Small intestine (tissue), 7 donors: ENCODE measurements at regions not wholly inside any gene's neighbourhood (a gene's known extent, or its start where the extent isn't known, plus 50 kb on each side); places are given as distances from the start of the nearest gene placed in this dataset.

Experiments
- DNase-seq, 2 donors: peaks; one replicate each; pipeline versions ENCODE4 v3.0.0 to v3.0.0-alpha.2; 2013
- FAIRE-seq: peaks from 2 replicates; lab custom pipeline; 2012; peaks lifted over from hg19 to GRCh38; lab: Jason Lieb, UNC
- H3K27ac ChIP-seq, 3 donors: one replicate each; pipeline ENCODE4 v1.5.1; 2013; ENCODE audit warnings: low read length in 2 of 3, mild to moderate bottlenecking in 2 of 3, control low read depth in 1 of 3, inconsistent platforms in 1 of 3, low read depth in 1 of 3, moderate library complexity in 1 of 3
- H3K27me3 ChIP-seq, 3 donors: one replicate each; pipeline ENCODE4 v1.6.1; 2013; ENCODE audit warnings: low read length in 3 of 3, inconsistent platforms in 1 of 3; ENCODE audit not compliant: control insufficient read depth in 3 of 3, insufficient read depth in 3 of 3
- H3K36me3 ChIP-seq, 3 donors: one replicate each; pipeline ENCODE4 v1.6.1; 2013; ENCODE audit warnings: low read length in 3 of 3, inconsistent platforms in 1 of 3, low read depth in 1 of 3, mild to moderate bottlenecking in 1 of 3, moderate library complexity in 1 of 3; ENCODE audit not compliant: control insufficient read depth in 3 of 3, insufficient read depth in 2 of 3
- H3K4me1 ChIP-seq, 3 donors: one replicate each; pipeline ENCODE4 v1.6.1; 2013; ENCODE audit warnings: low read length in 2 of 3, inconsistent platforms in 1 of 3, low read depth in 1 of 3, mild to moderate bottlenecking in 1 of 3, moderate library complexity in 1 of 3; ENCODE audit not compliant: control insufficient read depth in 3 of 3, insufficient read depth in 2 of 3
- H3K4me3 ChIP-seq, 3 donors: one replicate each; pipeline ENCODE4 v1.5.1; 2013; ENCODE audit warnings: low read length in 3 of 3, control low read depth in 1 of 3, inconsistent platforms in 1 of 3, low read depth in 1 of 3, mild to moderate bottlenecking in 1 of 3, moderate library complexity in 1 of 3
- H3K9me3 ChIP-seq, 2 donors: one replicate each; pipeline ENCODE4 v1.6.1; 2013; ENCODE audit warnings: low read depth in 1 of 2, low read length in 1 of 2; ENCODE audit not compliant: control insufficient read depth in 2 of 2, insufficient read depth in 1 of 2
- WGBS, 3 donors: extraction: QIAGEN DNeasy Blood & Tissue Kit; methylation state at CpG; one replicate each; pipeline ENCODE4 v1.1.7; 2013; 5-methylcytosine and 5-hydroxymethylcytosine counted together
- donor health status: healthy with polysubstance abuse.
- donor health status: control.
- donor health status: control.
- donor health status: Bipolar disorder and iron deficiency.
- donor health status: healthy.

GRCh38 chr1:5370311-5370710 lies 621.9 kb downstream of the NPHP4 start:
- Histone ChIP-seq H3K36me3 (no peaks in the 10 kb centered on the region), H3K27me3 (peaks cover 0 to 10% (median 0%) of the 10 kb centered on the region in 3 donors), H3K27ac (no peak overlapping the region), H3K4me3 (no peak overlapping the region), H3K9me3 (peaks cover 0 to 7% of the 10 kb centered on the region in 2 donors), H3K4me1 (no peaks in the 10 kb centered on the region)
- FAIRE-seq, result no peak
- DNase-seq, result no peak
- WGBS, 3 donors, result 58 to 73% (median 69%) methylated on average over 3 of the region's 3 CpGs

GRCh38 chr1:5369223-5369622 lies 623.0 kb downstream of the NPHP4 start:
- no peak for DNase-seq
- no peaks in the 10 kb centered on the region for H3K36me3 ChIP-seq
- H3K9me3 ChIP-seq, result peaks cover 0 to 7% of the 10 kb centered on the region in 2 donors
- H3K4me1 ChIP-seq, result no peaks in the 10 kb centered on the region
- H3K27me3 ChIP-seq, result peaks cover 0 to 10% (median 0%) of the 10 kb centered on the region in 3 donors
- FAIRE-seq, result no peak
- no peak overlapping the region for H3K27ac ChIP-seq
- 82 to 100% (median 89%) methylated on average over 1 of the region's 1 CpG for WGBS, 3 donors
- H3K4me3 ChIP-seq, result no peak overlapping the region

GRCh38 chr1:5368201-5368600 lies 624.0 kb downstream of the NPHP4 start:
- 14 to 60% (median 23%) methylated on average over 5 of the region's 5 CpGs for WGBS, 3 donors
- DNase-seq, result peak in 1 of 2 donors; percentile 36

GRCh38 chr1:5367306-5367705 lies 624.9 kb downstream of the NPHP4 start:
- WGBS, 3 donors, result 80 to 87% (median 81%) methylated on average over 6 of the region's 6 CpGs
- no peak for FAIRE-seq
- Histone ChIP-seq H3K27me3 (peaks cover 0 to 10% (median 0%) of the 10 kb centered on the region in 3 donors), H3K27ac (no peak overlapping the region), H3K4me1 (no peaks in the 10 kb centered on the region), H3K36me3 (no peaks in the 10 kb centered on the region), H3K9me3 (peaks cover 0 to 2% of the 10 kb centered on the region in 2 donors), H3K4me3 (no peak overlapping the region)
- no peak for DNase-seq

More at GRCh38 chr1:5368201-5368600, 624.0 kb downstream of the NPHP4 start:
- no peaks in the 10 kb centered on the region for H3K4me1 ChIP-seq
- H3K27me3 ChIP-seq, result peaks cover 0 to 10% (median 0%) of the 10 kb centered on the region in 3 donors
- no peak overlapping the region for H3K4me3 ChIP-seq
- H3K36me3 ChIP-seq, result no peaks in the 10 kb centered on the region
- no peak overlapping the region for H3K27ac ChIP-seq
- FAIRE-seq, result no peak
- H3K9me3 ChIP-seq, result peaks cover 0 to 3% of the 10 kb centered on the region in 2 donors

- Histone ChIP-seq H3K4me3 (no peak overlapping the region), H3K9me3 (no peaks in the 10 kb centered on the region), H3K27ac (no peak overlapping the region), H3K36me3 (no peaks in the 10 kb centered on the region), H3K4me1 (no peaks in the 10 kb centered on the region), H3K27me3 (peaks cover 0 to 10% (median 0%) of the 10 kb centered on the region in 3 donors)
- DNase-seq, result no peak
- 65 to 70% (median 69%) methylated on average over 5 of the region's 5 CpGs for WGBS, 3 donors
- no peak for FAIRE-seq
Observed at GRCh38 chr1:5365751-5366150, 626.5 kb downstream of the NPHP4 start.

GRCh38 chr1:5364591-5364990 lies 627.6 kb downstream of the NPHP4 start:
- H3K4me1 ChIP-seq, result no peaks in the 10 kb centered on the region
- DNase-seq (no peak), FAIRE-seq (no peak)
- no peaks in the 10 kb centered on the region for H3K36me3 ChIP-seq
- H3K27me3 ChIP-seq, result peaks cover 0 to 10% (median 0%) of the 10 kb centered on the region in 3 donors
- no peaks in the 10 kb centered on the region for H3K9me3 ChIP-seq
- no peak overlapping the region for H3K27ac ChIP-seq
- 84 to 86% (median 85%) methylated on average over 6 of the region's 6 CpGs for WGBS, 3 donors
- H3K4me3 ChIP-seq, result no peak overlapping the region

GRCh38 chr1:5354681-5355080 lies 637.5 kb downstream of the NPHP4 start:
- no peak for FAIRE-seq
- no peak for DNase-seq
- Histone ChIP-seq H3K9me3 (no peaks in the 10 kb centered on the region), H3K27ac (no peak overlapping the region), H3K4me1 (no peaks in the 10 kb centered on the region), H3K27me3 (peaks cover 0 to 1% (median 0%) of the 10 kb centered on the region in 3 donors), H3K36me3 (no peaks in the 10 kb centered on the region), H3K4me3 (no peak overlapping the region)
- WGBS, 3 donors, result 75 to 85% (median 81%) methylated on average over 3 of the region's 3 CpGs

- WGBS, 3 donors, result 73 to 78% (median 78%) methylated on average over 4 of the region's 4 CpGs
- FAIRE-seq (no peak), DNase-seq (no peak)
- no peaks in the 10 kb centered on the region for H3K4me1 ChIP-seq
- H3K9me3 ChIP-seq, result no peaks in the 10 kb centered on the region
- H3K36me3 ChIP-seq, result no peaks in the 10 kb centered on the region
- H3K27me3 ChIP-seq, result peaks cover 0 to under 1% (median 0%) of the 10 kb centered on the region in 3 donors
- no peak overlapping the region for H3K4me3 ChIP-seq
- no peak overlapping the region for H3K27ac ChIP-seq
Observed at GRCh38 chr1:5351366-5351765, 640.9 kb downstream of the NPHP4 start.

- Histone ChIP-seq H3K4me3 (no peak overlapping the region), H3K27ac (no peak overlapping the region), H3K4me1 (no peaks in the 10 kb centered on the region), H3K9me3 (no peaks in the 10 kb centered on the region), H3K27me3 (no peaks in the 10 kb centered on the region), H3K36me3 (no peaks in the 10 kb centered on the region)
- DNase-seq, result no peak
- FAIRE-seq, result no peak
- WGBS, 3 donors, result 86 to 93% (median 87%) methylated on average over 6 of the region's 6 CpGs
Observed at GRCh38 chr1:5349526-5349925, 642.7 kb downstream of the NPHP4 start.
